Gastroesophageal sphincter (tissue), 4 donors: ENCODE measurements at regions not wholly inside any gene's neighbourhood (a gene's known extent, or its start where the extent isn't known, plus 50 kb on each side); places are given as distances from the start of the nearest gene placed in this dataset.

Experiments used
- ATAC-seq: fragments of 150-250 bp; one replicate; pipeline ENCODE4 v1.9.1; 2016; ENCODE audit warnings: mild to moderate bottlenecking, moderate library complexity
- H3K27ac ChIP-seq, 4 donors: fragments of 200-600 bp; sonication (generic) in 3 of 4; 1 replicate in 3 of 4; 2 replicates in 1 of 4; pipeline ENCODE4 v1.5.1; 2016 to 2019
- H3K27me3 ChIP-seq: fragments of 200-600 bp; sonication (generic); one replicate; pipeline ENCODE4 v1.5.1; 2019
- H3K36me3 ChIP-seq, 2 donors: fragments of 200-600 bp; sonication (generic); one replicate each; pipeline ENCODE4 v1.5.1; 2019; ENCODE audit warnings: control low read depth in 1 of 2
- H3K4me1 ChIP-seq, 3 donors: fragments of 200-600 bp; sonication (generic); 1 replicate in 2 of 3; 2 replicates in 1 of 3; pipeline ENCODE4 v1.5.1; 2016 to 2019; ENCODE audit warnings: control low read depth in 2 of 3
- H3K4me3 ChIP-seq, 2 donors: fragments of 200-600 bp; sonication (generic); one replicate each; pipeline ENCODE4 v1.5.1; 2019; ENCODE audit warnings: mild to moderate bottlenecking in 1 of 2, moderate library complexity in 1 of 2
- H3K9me3 ChIP-seq, 3 donors: fragments of 200-600 bp; sonication (generic); one replicate each; pipeline ENCODE4 v1.5.1; 2017 to 2019; ENCODE audit warnings: control low read depth in 2 of 3
- CTCF ChIP-seq, 4 experiments: fragments of 200-600 bp in 2 of 4; fragments of 450-650 bp in 2 of 4; sonication (generic) in 1 of 4; IDR thresholded peaks; one replicate each; pipeline ENCODE4 v1.5.1; 2017 to 2019; ENCODE audit warnings: antibody characterized with exemption in 4 of 4, mild to moderate bottlenecking in 2 of 4, moderate library complexity in 2 of 4
- EP300 ChIP-seq: sonication (generic); formaldehyde crosslinking; IDR thresholded peaks from one replicate; pipeline ENCODE4 v1.6.1; 2017; ENCODE audit warnings: antibody characterized with exemption, mild to moderate bottlenecking
- POLR2A ChIP-seq, 2 donors: fragments of 450-650 bp; IDR thresholded peaks; one replicate each; pipeline ENCODE4 v1.6.1; 2017; ENCODE audit warnings: antibody characterized with exemption in 2 of 2, mild to moderate bottlenecking in 2 of 2, moderate library complexity in 1 of 2
- POLR2AphosphoS5 ChIP-seq: sonication (generic); formaldehyde crosslinking; IDR thresholded peaks from one replicate; pipeline ENCODE4 v1.6.1; 2017; ENCODE audit warnings: antibody characterized with exemption
- WGBS, 2 donors: methylation state at CpG; one replicate each; pipeline ENCODE4 v1.1.5; 2018; ENCODE audit warnings: low coverage in 1 of 2; 5-methylcytosine and 5-hydroxymethylcytosine counted together

GRCh38 chr4:59063015-59063720, 1953.0 kb upstream of the IGFBP7 start:
- H3K27ac ChIP-seq: no peak overlapping the region
- TF ChIP-seq EP300 (no peak), POLR2AphosphoS5 (no peak)
- no peak for ATAC-seq
- 61 to 65% methylated on average over 4 of the region's 4 CpGs for WGBS, 2 donors
- H3K4me1 ChIP-seq: no peaks in the 10 kb centered on the region
- H3K36me3 ChIP-seq: no peaks in the 10 kb centered on the region
- no peaks in the 10 kb centered on the region for H3K9me3 ChIP-seq
- H3K4me3 ChIP-seq: no peak overlapping the region
- no peaks in the 10 kb centered on the region for H3K27me3 ChIP-seq

GRCh38 chr4:59068722-59069418, 1958.7 kb upstream of the IGFBP7 start:
- TF ChIP-seq EP300: no peak
- TF ChIP-seq CTCF (IDR thresholded peaks at IDR 0.05): no peak
- Histone ChIP-seq H3K4me3 (no peak overlapping the region), H3K4me1 (no peaks in the 10 kb centered on the region), H3K9me3 (peaks cover 0 to 3% (median 0%) of the 10 kb centered on the region in 3 donors), H3K36me3 (no peaks in the 10 kb centered on the region), H3K27ac (no peak overlapping the region), H3K27me3 (no peaks in the 10 kb centered on the region)
- ATAC-seq: no peak
- 28 to 64% methylated on average over 6 to 7 of the region's 7 CpGs for WGBS, 2 donors

- H3K9me3 ChIP-seq: no peaks in the 10 kb centered on the region
- no peaks in the 10 kb centered on the region for H3K4me1 ChIP-seq
- no peaks in the 10 kb centered on the region for H3K27me3 ChIP-seq
- no peaks in the 10 kb centered on the region for H3K36me3 ChIP-seq
- no peak overlapping the region for H3K4me3 ChIP-seq
- ATAC-seq: no peak
- TF ChIP-seq POLR2A (IDR thresholded peaks at IDR 0.05): no peak
- TF ChIP-seq POLR2AphosphoS5: no peak
- TF ChIP-seq CTCF (IDR thresholded peaks at IDR 0.05): no peak
- TF ChIP-seq EP300: no peak
- WGBS, 2 donors: 37 to 76% methylated on average over 3 of the region's 3 CpGs
- H3K27ac ChIP-seq: no peak overlapping the region
These were observed 1976.2 kb upstream of the IGFBP7 start for GRCh38 chr4:59086410-59086809.

- no peaks in the 10 kb centered on the region for H3K4me1 ChIP-seq
- WGBS, 2 donors: 63 to 76% methylated on average over 3 of the region's 12 CpGs
- no peak for ATAC-seq
These were observed 1981.3 kb upstream of the IGFBP7 start for GRCh38 chr4:59091146-59092142.

More at GRCh38 chr4:59091146-59092142, 1981.3 kb upstream of the IGFBP7 start:
- no peaks in the 10 kb centered on the region for H3K27me3 ChIP-seq
- H3K9me3 ChIP-seq: no peaks in the 10 kb centered on the region
- H3K4me3 ChIP-seq: no peak overlapping the region
- no peaks in the 10 kb centered on the region for H3K36me3 ChIP-seq
- TF ChIP-seq EP300: no peak
- TF ChIP-seq POLR2AphosphoS5: no peak
- TF ChIP-seq POLR2A (IDR thresholded peaks at IDR 0.05): no peak
- no peak for TF ChIP-seq CTCF (IDR thresholded peaks at IDR 0.05)
- no peak overlapping the region for H3K27ac ChIP-seq
